Vagina (tissue), 2 donors: ENCODE measurements at regions not wholly inside any gene's neighbourhood (a gene's known extent, or its start where the extent isn't known, plus 50 kb on each side); places are given as distances from the start of the nearest gene placed in this dataset.

Experiments
- DNase-seq, 2 donors: peaks; one replicate each; pipeline ENCODE4 v3.0.0-alpha.2; 2017; ENCODE audit errors: extremely low spot score in 2 of 2
- H3K27ac ChIP-seq: fragments of 200-600 bp; sonication (generic); one replicate; pipeline ENCODE4 v1.5.1; 2019
- H3K27me3 ChIP-seq: fragments of 200-600 bp; sonication (generic); one replicate; pipeline ENCODE4 v1.5.1; 2019
- H3K36me3 ChIP-seq, 2 donors: fragments of 200-600 bp; sonication (generic); one replicate each; pipeline ENCODE4 v1.5.1; 2017 to 2019
- H3K4me1 ChIP-seq: fragments of 200-600 bp; sonication (generic); one replicate; pipeline ENCODE4 v1.5.1; 2019
- H3K4me3 ChIP-seq, 2 donors: fragments of 200-600 bp; sonication (generic); 1 replicate in 1 of 2; 2 replicates in 1 of 2; pipeline ENCODE4 v1.5.1; 2016 to 2019
- H3K9me3 ChIP-seq: fragments of 200-600 bp; sonication (generic); one replicate; pipeline ENCODE4 v1.5.1; 2019
- CTCF ChIP-seq, 3 experiments: fragments of 450-650 bp in 2 of 3; fragments of 200-600 bp in 1 of 3; sonication (generic) in 1 of 3; IDR thresholded peaks; one replicate each; pipeline ENCODE4 v1.5.1; 2017 to 2019; ENCODE audit warnings: antibody characterized with exemption in 3 of 3, mild to moderate bottlenecking in 2 of 3, moderate library complexity in 2 of 3
- POLR2A ChIP-seq, 2 donors: fragments of 450-650 bp; IDR thresholded peaks; one replicate each; pipeline ENCODE4 v1.6.1; 2017; ENCODE audit warnings: antibody characterized with exemption in 2 of 2, mild to moderate bottlenecking in 2 of 2, moderate library complexity in 2 of 2
- POLR2AphosphoS5 ChIP-seq, 2 donors: sonication (generic); formaldehyde crosslinking; IDR thresholded peaks; one replicate each; pipeline ENCODE4 v1.9.0; 2017; ENCODE audit warnings: antibody characterized with exemption in 2 of 2, mild to moderate bottlenecking in 2 of 2, low read depth in 1 of 2; ENCODE audit not compliant: insufficient read depth in 1 of 2
- intact Hi-C: fragments of 100-400 bp; cut with DNase I; formaldehyde crosslinking; loops from one replicate; pipeline ENCODE4 v1.15.1; 2023

GRCh38 chr6:169165561-169166300, 87.9 kb downstream of the THBS2 start:
- intact Hi-C loops, result no loop called here
- Histone ChIP-seq H3K27ac (peak overlapping the region; percentile 39), H3K36me3 (no peaks in the 10 kb centered on the region), H3K4me3 (no peak overlapping the region), H3K27me3 (no peaks in the 10 kb centered on the region), H3K9me3 (no peaks in the 10 kb centered on the region), H3K4me1 (peaks cover 35% of the 10 kb centered on the region)
- peak; percentile 69 to 77 for DNase-seq
- no peak for TF ChIP-seq CTCF (IDR thresholded peaks at IDR 0.05)
- no peak for TF ChIP-seq POLR2A (IDR thresholded peaks at IDR 0.05)
- no peak for TF ChIP-seq POLR2AphosphoS5 (IDR thresholded peaks at IDR 0.05; ENCODE audit: insufficient read depth in 1 of 2, low read depth in 1 of 2)

- Histone ChIP-seq H3K36me3 (no peaks in the 10 kb centered on the region), H3K4me3 (no peak overlapping the region), H3K9me3 (no peaks in the 10 kb centered on the region), H3K27ac (peak overlapping the region; percentile 33), H3K27me3 (no peaks in the 10 kb centered on the region), H3K4me1 (peaks cover 34% of the 10 kb centered on the region)
- intact Hi-C loops, result no loop called here
- no peak for TF ChIP-seq CTCF (IDR thresholded peaks at IDR 0.05)
- TF ChIP-seq POLR2AphosphoS5 (IDR thresholded peaks at IDR 0.05; ENCODE audit: insufficient read depth in 1 of 2, low read depth in 1 of 2), result no peak
- no peak for TF ChIP-seq POLR2A (IDR thresholded peaks at IDR 0.05)
- peak; percentile 29 to 70 for DNase-seq
Measured at GRCh38 chr6:169164986-169165385, 88.7 kb downstream of the THBS2 start.

- peak; percentile 42 to 58 for DNase-seq
- intact Hi-C loops, result no loop called here
Measured at GRCh38 chr6:169164451-169164850, 89.2 kb downstream of the THBS2 start.

GRCh38 chr6:169163411-169163901, 90.2 kb downstream of the THBS2 start:
- Histone ChIP-seq H3K36me3 (no peaks in the 10 kb centered on the region), H3K27me3 (no peaks in the 10 kb centered on the region), H3K4me1 (peaks cover 35% of the 10 kb centered on the region), H3K27ac (peak overlapping the region; percentile 90), H3K9me3 (no peaks in the 10 kb centered on the region), H3K4me3 (no peak overlapping the region)
- DNase-seq, result peak in 1 of 2 donors; percentile 81
- intact Hi-C loops, result no loop called here
- TF ChIP-seq POLR2AphosphoS5 (IDR thresholded peaks at IDR 0.05; ENCODE audit: insufficient read depth in 1 of 2, low read depth in 1 of 2) (no peak), POLR2A (IDR thresholded peaks at IDR 0.05) (no peak), CTCF (IDR thresholded peaks at IDR 0.05) (no peak)

More at GRCh38 chr6:169164451-169164850, 89.2 kb downstream of the THBS2 start:
- H3K27me3 ChIP-seq, result no peaks in the 10 kb centered on the region
- peaks cover 29% of the 10 kb centered on the region for H3K4me1 ChIP-seq
- peak overlapping the region; percentile 33 for H3K27ac ChIP-seq
- H3K9me3 ChIP-seq, result no peaks in the 10 kb centered on the region
- H3K4me3 ChIP-seq, result no peak overlapping the region
- TF ChIP-seq POLR2AphosphoS5 (IDR thresholded peaks at IDR 0.05; ENCODE audit: insufficient read depth in 1 of 2, low read depth in 1 of 2) (no peak), POLR2A (IDR thresholded peaks at IDR 0.05) (no peak), CTCF (IDR thresholded peaks at IDR 0.05) (no peak)
- no peaks in the 10 kb centered on the region for H3K36me3 ChIP-seq
